Brain microvascular endothelial cell (primary cell): ENCODE measurements at regions not wholly inside any gene's neighbourhood (a gene's known extent, or its start where the extent isn't known, plus 50 kb on each side); places are given as distances from the start of the nearest gene placed in this dataset.
"Not testable (repeated sequence)": the region's sequence is repeated elsewhere in the genome, so short reads cannot be mapped to it uniquely, and the experiment has no call there.

Source experiments
- DNase-seq: peaks from one replicate; pipeline ENCODE4 v3.0.0-alpha.2; 2020
- H3K27ac ChIP-seq: fragments of 250-450 bp; sonication (Bioruptor Pico); 2 replicates; pipeline ENCODE4 v1.5.1; 2020; ENCODE audit warnings: mild to moderate bottlenecking, moderate library complexity
- H3K27me3 ChIP-seq: fragments of 250-450 bp; sonication (Bioruptor Pico); replicated peaks from 2 replicates; pipeline ENCODE4 v1.5.1; 2020; ENCODE audit warnings: mild to moderate bottlenecking
- H3K36me3 ChIP-seq: fragments of 250-450 bp; sonication (Bioruptor Pico); replicated peaks from 2 replicates; pipeline ENCODE4 v1.5.1; 2020; ENCODE audit warnings: mild to moderate bottlenecking
- H3K4me3 ChIP-seq: 2 replicates; pipeline ENCODE4 v1.5.1; 2011; ENCODE audit warnings: low read depth, mild to moderate bottlenecking, control low read depth, low read length, moderate library complexity
- CTCF ChIP-seq: IDR thresholded peaks from 2 replicates; pipeline ENCODE4 v1.5.1; 2011; ENCODE audit warnings: low read depth, mild to moderate bottlenecking, moderate library complexity, low read length, control low read depth, inconsistent platforms; ENCODE audit errors: missing control alignments
- in situ Hi-C: cut with HindIII; loops from 2 replicates; pipeline ENCODE4 v1.10.0; 2017; ENCODE audit warnings: low sequenced_read_pairs, low pct_ligation_motif_present

- no peak for DNase-seq
- no peaks in the 10 kb centered on the region for H3K27me3 ChIP-seq
- H3K36me3 ChIP-seq = no peaks in the 10 kb centered on the region
- TF ChIP-seq CTCF = no peak
- no peak overlapping the region for H3K4me3 ChIP-seq
- in situ Hi-C loops = no loop called here
- no peak overlapping the region for H3K27ac ChIP-seq
Observed at GRCh38 chr3:94643400-94643799, 580.5 kb downstream of the NSUN3 start.

GRCh38 chr3:94645790-94646189, 582.9 kb downstream of the NSUN3 start:
- H3K27me3 ChIP-seq = no peaks in the 10 kb centered on the region
- H3K36me3 ChIP-seq = no peaks in the 10 kb centered on the region
- H3K4me3 ChIP-seq = no peak overlapping the region
- in situ Hi-C loops = no loop called here
- no peak for TF ChIP-seq CTCF
- DNase-seq = no peak
- no peak overlapping the region for H3K27ac ChIP-seq

- DNase-seq = no peak
- in situ Hi-C loops = no loop called here
- H3K36me3 ChIP-seq = no peaks in the 10 kb centered on the region
- no peaks in the 10 kb centered on the region for H3K27me3 ChIP-seq
- TF ChIP-seq CTCF = no peak
- H3K27ac ChIP-seq = no peak overlapping the region
- no peak overlapping the region for H3K4me3 ChIP-seq
Observed at GRCh38 chr3:94647131-94647530, 584.3 kb downstream of the NSUN3 start.

- in situ Hi-C loops, DNase-seq, H3K4me3 ChIP-seq, H3K27ac ChIP-seq, H3K27me3 ChIP-seq, H3K36me3 ChIP-seq: not testable (repeated sequence)
Observed at GRCh38 chr3:94648270-94649180, 585.7 kb downstream of the NSUN3 start.

GRCh38 chr3:94654096-94654495, 591.2 kb downstream of the NSUN3 start:
- no peak for DNase-seq

GRCh38 chr3:94665922-94666321, 603.1 kb downstream of the NSUN3 start:
- Histone ChIP-seq H3K27ac (no peak overlapping the region), H3K36me3 (no peaks in the 10 kb centered on the region), H3K4me3 (no peak overlapping the region), H3K27me3 (no peaks in the 10 kb centered on the region)
- no peak for DNase-seq
- TF ChIP-seq CTCF = no peak
- in situ Hi-C loops = no loop called here

More at GRCh38 chr3:94654096-94654495, 591.2 kb downstream of the NSUN3 start:
- no peak overlapping the region for H3K27ac ChIP-seq
- no peaks in the 10 kb centered on the region for H3K27me3 ChIP-seq
- H3K4me3 ChIP-seq = no peak overlapping the region
- no peaks in the 10 kb centered on the region for H3K36me3 ChIP-seq
- TF ChIP-seq CTCF = no peak
- in situ Hi-C loops = no loop called here
